GM12878 (cell line): ENCODE measurements at regions not wholly inside any gene's neighbourhood (a gene's known extent, or its start where the extent isn't known, plus 50 kb on each side); places are given as distances from the start of the nearest gene placed in this dataset.

Experiments used
- ATAC-seq: fragments of 200-7000 bp; cut with Tn5 transposase; 3 replicates; pipeline ENCODE4 v1.9.1; 2020; ENCODE audit warnings: mild to moderate bottlenecking, moderate library complexity
- BruUV-seq: library from RNA; stranded (reverse); fragments of 400-500 nt; replicated peaks from 2 replicates; lab custom pipeline; 2021; lab: Mats Ljungman, UMichigan
- CTCF ChIA-PET: fragments of 300-600 bp; sonication (Branson Sonifier 250); formaldehyde crosslinking; extraction: SDS; loops from one replicate; lab custom pipeline; 2021; ENCODE audit warnings: inconsistent platforms; lab: Yijun Ruan, JAX
- POLR2A ChIA-PET: fragments of 350-600 bp; formaldehyde crosslinking; extraction: SDS; loops from one replicate; lab custom pipeline; 2021; ENCODE audit warnings: inconsistent platforms; lab: Charles Lee
- RAD21 ChIA-PET: fragments of 300-600 bp; sonication (Branson Sonifier 250); formaldehyde crosslinking; loops from one replicate; lab custom pipeline; 2023; ENCODE audit warnings: antibody characterized with exemption; ENCODE audit not compliant: unreplicated experiment; lab: Charles Lee
- SMC1A ChIA-PET: fragments of 300-600 bp; sonication (Branson Sonifier 250); formaldehyde crosslinking; loops from one replicate; lab custom pipeline; 2023; ENCODE audit not compliant: unreplicated experiment, uncharacterized antibody; lab: Charles Lee
- DNase-seq: peaks from one replicate; pipeline ENCODE4 v3.0.0-alpha.2; 2011; ENCODE audit warnings: low read depth, low spot score
- FAIRE-seq: peaks from 3 replicates; lab custom pipeline; 2011; peaks lifted over from hg19 to GRCh38; lab: Jason Lieb, UNC
- H2AFZ ChIP-seq: 2 replicates; pipeline ENCODE4 v1.6.0; 2011; ENCODE audit warnings: low read depth, low read length, control low read depth; ENCODE audit not compliant: control insufficient read depth
- H3K27ac ChIP-seq: 2 replicates; pipeline ENCODE4 v1.5.1; 2011; ENCODE audit warnings: control low read depth; ENCODE audit not compliant: control insufficient read depth, insufficient read depth
- H3K27me3 ChIP-seq, 2 experiments: replicated peaks in 1 of 2; 2 replicates each; pipeline versions ENCODE4 v1.6.0 to v1.6.1; 2011; ENCODE audit warnings: low read length in 1 of 2; ENCODE audit not compliant: control insufficient read depth in 2 of 2, insufficient read depth in 2 of 2
- H3K36me3 ChIP-seq, 2 experiments: 2 replicates each; pipeline ENCODE4 v1.5.1; 2011; ENCODE audit warnings: low read length in 1 of 2; ENCODE audit not compliant: control insufficient read depth in 2 of 2, insufficient read depth in 2 of 2
- H3K4me1 ChIP-seq: 2 replicates; pipeline ENCODE4 v1.6.1; 2011; ENCODE audit warnings: mild to moderate bottlenecking, low read length, moderate library complexity, mixed read lengths; ENCODE audit not compliant: control insufficient read depth, insufficient read depth
- H3K4me2 ChIP-seq: 2 replicates; pipeline ENCODE4 v1.6.0; 2011; ENCODE audit warnings: control low read depth; ENCODE audit not compliant: control insufficient read depth, insufficient read depth
- H3K4me3 ChIP-seq: fragments of 200-600 bp; sonication (generic); 2 replicates; pipeline ENCODE4 v1.5.1; 2016
- H3K79me2 ChIP-seq: 2 replicates; pipeline ENCODE4 v1.6.0; 2011; ENCODE audit warnings: low read length; ENCODE audit not compliant: control insufficient read depth, insufficient read depth
- H3K9ac ChIP-seq: 2 replicates; pipeline ENCODE4 v1.8.0; 2011; ENCODE audit warnings: low read length, control low read depth, mixed read lengths; ENCODE audit not compliant: control insufficient read depth, insufficient read depth
- H3K9me3 ChIP-seq: replicated peaks from 3 replicates; pipeline ENCODE4 v1.5.1; 2011; ENCODE audit warnings: mild to moderate bottlenecking, low read length; ENCODE audit not compliant: control insufficient read depth, insufficient read depth
- H4K20me1 ChIP-seq: 2 replicates; pipeline ENCODE4 v1.6.0; 2011; ENCODE audit not compliant: control insufficient read depth, insufficient read depth
- ASH2L ChIP-seq: fragments of 300-600, 200-600 bp; sonication (generic); IDR thresholded peaks from 2 replicates; pipeline ENCODE4 v1.6.1; 2017; ENCODE audit warnings: low read depth, mild to moderate bottlenecking, borderline replicate concordance
- BCL11A ChIP-seq: IDR thresholded peaks from 2 replicates; pipeline ENCODE4 v1.6.1; 2011; ENCODE audit warnings: low read depth, low read length
- BHLHE40 ChIP-seq, 2 experiments: fragments of 450-650 bp in 1 of 2; IDR thresholded peaks; 2 replicates each; pipeline ENCODE4 v1.6.1; 2011 to 2017; ENCODE audit warnings: low read depth in 2 of 2, borderline replicate concordance in 1 of 2, improper control_type of control experiment in 1 of 2, low read length in 1 of 2, mild to moderate bottlenecking in 1 of 2
- CHD1 ChIP-seq: IDR thresholded peaks from 2 replicates; pipeline ENCODE4 v1.6.1; 2012; ENCODE audit warnings: low read depth, low read length, improper control_type of control experiment
- EED ChIP-seq: sonication (generic); IDR thresholded peaks from 2 replicates; pipeline ENCODE4 v1.6.1; 2016; ENCODE audit warnings: antibody characterized with exemption, low read depth
- HDGF ChIP-seq: fragments of 450-650 bp; IDR thresholded peaks from 2 replicates; pipeline ENCODE4 v1.6.1; 2016; ENCODE audit warnings: antibody characterized with exemption
- NFIC ChIP-seq: IDR thresholded peaks from 2 replicates; pipeline ENCODE4 v1.6.1; 2012; ENCODE audit warnings: low read depth, mild to moderate bottlenecking, inconsistent platforms, low read length, moderate library complexity
- POU2F2 ChIP-seq: IDR thresholded peaks from 3 replicates; pipeline ENCODE4 v1.6.1; 2011; ENCODE audit warnings: low read depth, mild to moderate bottlenecking, low read length, borderline replicate concordance
- RCOR1 ChIP-seq: conservative IDR thresholded peaks from 2 replicates; pipeline ENCODE4 v1.6.1; 2012; ENCODE audit warnings: low read depth, low read length, improper control_type of control experiment
- RFX5 ChIP-seq: IDR thresholded peaks from 2 replicates; pipeline ENCODE4 v1.6.1; 2011; ENCODE audit warnings: low read depth, low read length, improper control_type of control experiment
- TAF1 ChIP-seq: IDR thresholded peaks from 2 replicates; pipeline ENCODE4 v1.6.1; 2011; ENCODE audit warnings: mild to moderate bottlenecking, low read depth, low read length, borderline replicate concordance
- TCF3 ChIP-seq: IDR thresholded peaks from 2 replicates; pipeline ENCODE4 v1.6.1; 2012; ENCODE audit warnings: low read depth, mild to moderate bottlenecking, low read length, borderline replicate concordance; ENCODE audit not compliant: insufficient read depth
- ZNF622 ChIP-seq: fragments of 450-650 bp; IDR thresholded peaks from 2 replicates; pipeline ENCODE4 v1.6.1; 2017; ENCODE audit warnings: mild to moderate bottlenecking, inconsistent platforms
- WGBS: methylation state at CpG from one replicate; pipeline ENCODE4 v1.1.6; 2016; ENCODE audit warnings: low lambda C conversion rate; ENCODE audit not compliant: insufficient replicate concordance, insufficient coverage; ENCODE audit errors: missing lambda C conversion rate; 5-methylcytosine and 5-hydroxymethylcytosine counted together
- in situ Hi-C: fragments of 300-500 bp; cut with MboI; formaldehyde crosslinking; loops from 9 replicates; pipeline ENCODE4 v1.14.3; 2018; ENCODE audit warnings: mixed read lengths
- intact Hi-C: fragments of 100-400 bp; cut with micrococcal nuclease; formaldehyde crosslinking; loops from one replicate; pipeline ENCODE4 v1.14.2; 2022; ENCODE audit not compliant: unreplicated experiment

DNA sequence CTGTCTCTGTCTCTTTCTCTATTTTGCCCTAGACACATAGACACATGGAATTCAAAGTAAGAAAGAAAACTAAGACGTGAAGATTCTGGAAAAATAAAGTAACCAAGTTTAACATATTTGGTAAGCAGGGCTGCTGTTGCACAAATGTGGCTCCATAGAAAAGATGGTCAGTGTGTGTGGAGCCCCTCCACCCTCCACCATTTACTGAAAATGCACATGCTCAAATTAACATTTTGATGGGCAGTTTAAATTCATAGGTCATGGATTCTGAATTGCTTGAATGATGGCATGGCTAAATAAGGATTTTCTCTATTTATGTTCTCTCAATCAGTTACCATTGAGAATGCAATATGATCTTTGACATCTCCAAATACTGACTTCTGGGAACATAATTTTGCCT lies 165.5 kb upstream of the CHRM2 start:
- POLR2A ChIA-PET = no interaction called here
- Histone ChIP-seq H3K4me1 (no peaks in the 10 kb centered on the region), H3K79me2 (no peaks in the 10 kb centered on the region), H2AFZ (no peak overlapping the region), H3K27me3 (no peaks in the 10 kb centered on the region), H3K27ac (no peak overlapping the region), H3K4me3 (no peak overlapping the region), H3K4me2 (no peak overlapping the region), H3K36me3 (no peaks in the 10 kb centered on the region), H4K20me1 (no peaks in the 10 kb centered on the region), H3K9me3 (no peaks in the 10 kb centered on the region), H3K9ac (no peak overlapping the region)
- intact Hi-C loops = no loop called here
- FAIRE-seq (no peak), DNase-seq (no peak), ATAC-seq (no peak)
- CTCF ChIA-PET = no interaction called here
- SMC1A ChIA-PET = no interaction called here
- RAD21 ChIA-PET = no interaction called here
- WGBS = 19% methylated on average over 1 of the region's 1 CpG
- BruUV-seq = no TSS peak
- TF ChIP-seq ASH2L (no peak), BCL11A (no peak), TAF1 (no peak), TCF3 (no peak), RFX5 (no peak), RCOR1 (no peak), CHD1 (no peak), BHLHE40 (IDR thresholded peaks at IDR 0.05; ENCODE audit: borderline replicate concordance in 1 of 2, low read depth in 2 of 2, low read length in 1 of 2) (no peak), ZNF622 (no peak), EED (no peak), HDGF (no peak), POU2F2 (no peak), NFIC (no peak)
- in situ Hi-C loops = no loop called here
